OCI-LY7 (cell line): ENCODE measurements at regions not wholly inside any gene's neighbourhood (a gene's known extent, or its start where the extent isn't known, plus 50 kb on each side); places are given as distances from the start of the nearest gene placed in this dataset.

Experiments
- CTCF ChIP-seq: fragments of 200-600 bp; sonication (generic); conservative IDR thresholded peaks from 2 replicates; pipeline ENCODE4 v1.5.1; 2014; ENCODE audit warnings: mild to moderate bottlenecking, antibody characterized with exemption, low read length, moderate library complexity, mixed read lengths
- EZH2phosphoT487 ChIP-seq: fragments of 200-600 bp; sonication (generic); IDR thresholded peaks from 2 replicates; pipeline ENCODE4 v1.6.1; 2018; ENCODE audit warnings: low read depth, borderline replicate concordance, mild to moderate bottlenecking, mixed run types, antibody characterized with exemption, low read length, moderate library complexity, mixed read lengths

GRCh38 chr2:81734981-81735380 lies 1430.4 kb upstream of the LRRTM1 start:
- TF ChIP-seq CTCF = no peak
- TF ChIP-seq EZH2phosphoT487 = no peak
